ENCODE measurements at regions not wholly inside any gene's neighbourhood (a gene's known extent, or its start where the extent isn't known, plus 50 kb on each side); places are given as distances from the start of the nearest gene placed in this dataset.

- TF ChIP-seq, protein P1, sequence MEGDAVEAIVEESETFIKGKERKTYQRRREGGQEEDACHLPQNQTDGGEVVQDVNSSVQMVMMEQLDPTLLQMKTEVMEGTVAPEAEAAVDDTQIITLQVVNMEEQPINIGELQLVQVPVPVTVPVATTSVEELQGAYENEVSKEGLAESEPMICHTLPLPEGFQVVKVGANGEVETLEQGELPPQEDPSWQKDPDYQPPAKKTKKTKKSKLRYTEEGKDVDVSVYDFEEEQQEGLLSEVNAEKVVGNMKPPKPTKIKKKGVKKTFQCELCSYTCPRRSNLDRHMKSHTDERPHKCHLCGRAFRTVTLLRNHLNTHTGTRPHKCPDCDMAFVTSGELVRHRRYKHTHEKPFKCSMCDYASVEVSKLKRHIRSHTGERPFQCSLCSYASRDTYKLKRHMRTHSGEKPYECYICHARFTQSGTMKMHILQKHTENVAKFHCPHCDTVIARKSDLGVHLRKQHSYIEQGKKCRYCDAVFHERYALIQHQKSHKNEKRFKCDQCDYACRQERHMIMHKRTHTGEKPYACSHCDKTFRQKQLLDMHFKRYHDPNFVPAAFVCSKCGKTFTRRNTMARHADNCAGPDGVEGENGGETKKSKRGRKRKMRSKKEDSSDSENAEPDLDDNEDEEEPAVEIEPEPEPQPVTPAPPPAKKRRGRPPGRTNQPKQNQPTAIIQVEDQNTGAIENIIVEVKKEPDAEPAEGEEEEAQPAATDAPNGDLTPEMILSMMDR (IDR thresholded peaks at IDR 0.05) = no peak
- no peak for TF ChIP-seq POLR2A (IDR thresholded peaks at IDR 0.05)
- 49 to 60% methylated on average over 6 of the region's 6 CpGs for WGBS, 2 donors
- intact Hi-C loops (cut with DNase I; ENCODE audit: low total_unique reads) = no loop called here
- no peak for DNase-seq (ENCODE audit: low spot score in 2 of 2)
- H3K4me3 ChIP-seq (ENCODE audit: low read depth, poor library complexity, severe bottlenecking) = no peak overlapping the region
Measured at GRCh38 chr5:4781299-4781698, 358.8 kb upstream of the ADAMTS16 start.

- no peak for DNase-seq (ENCODE audit: low spot score in 2 of 2)
- WGBS, 2 donors = 70 to 76% methylated on average over 1 of the region's 1 CpG
- TF ChIP-seq, protein P1 (IDR thresholded peaks at IDR 0.05) = no peak
- TF ChIP-seq POLR2A (IDR thresholded peaks at IDR 0.05) = no peak
- intact Hi-C loops (cut with DNase I; ENCODE audit: low total_unique reads) = no loop called here
- H3K4me3 ChIP-seq (ENCODE audit: low read depth, poor library complexity, severe bottlenecking) = no peak overlapping the region
Measured at GRCh38 chr5:4785971-4786370, 354.2 kb upstream of the ADAMTS16 start.

DNA sequence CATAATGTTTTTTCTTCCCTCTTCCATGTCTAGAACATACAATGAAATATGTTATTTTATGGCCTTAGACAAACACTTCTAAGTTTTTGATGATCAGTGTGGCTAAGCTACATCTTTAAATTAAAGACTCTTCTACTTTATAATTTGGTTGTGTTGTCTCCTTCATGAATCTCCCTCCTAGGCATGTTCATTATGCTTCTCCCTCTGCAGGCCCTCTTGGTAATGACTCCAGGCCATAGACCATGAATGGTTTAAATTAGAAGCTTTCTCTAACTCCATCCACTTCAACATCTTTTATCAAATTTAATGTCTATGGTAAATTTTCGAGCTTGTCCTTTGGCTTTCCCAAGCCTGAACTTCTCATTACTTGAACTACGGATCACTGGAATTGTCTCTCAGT, 342.7 kb upstream of the ADAMTS16 start:
- H3K4me3 ChIP-seq (ENCODE audit: low read depth, poor library complexity, severe bottlenecking) = no peak overlapping the region
- TF ChIP-seq, protein P1 (IDR thresholded peaks at IDR 0.05) = no peak
- no peak for TF ChIP-seq POLR2A (IDR thresholded peaks at IDR 0.05)
- intact Hi-C loops (cut with DNase I; ENCODE audit: low total_unique reads) = no loop called here
- whole genome bisulfite sequencing, 2 donors = 83 to 84% methylated on average over 2 of the region's 2 CpGs
- no peak for DNase-seq (ENCODE audit: low spot score in 2 of 2)

GRCh38 chr5:4802044-4802443, 338.1 kb upstream of the ADAMTS16 start:
- intact Hi-C loops (cut with DNase I; ENCODE audit: low total_unique reads) = no loop called here
- H3K4me3 ChIP-seq (ENCODE audit: low read depth, poor library complexity, severe bottlenecking) = no peak overlapping the region
- TF ChIP-seq, protein P1 (IDR thresholded peaks at IDR 0.05) = no peak
- no peak for TF ChIP-seq POLR2A (IDR thresholded peaks at IDR 0.05)
- DNase-seq (ENCODE audit: low spot score in 2 of 2) = no peak
- 28 to 46% methylated on average over 3 of the region's 3 CpGs for WGBS, 2 donors

DNA sequence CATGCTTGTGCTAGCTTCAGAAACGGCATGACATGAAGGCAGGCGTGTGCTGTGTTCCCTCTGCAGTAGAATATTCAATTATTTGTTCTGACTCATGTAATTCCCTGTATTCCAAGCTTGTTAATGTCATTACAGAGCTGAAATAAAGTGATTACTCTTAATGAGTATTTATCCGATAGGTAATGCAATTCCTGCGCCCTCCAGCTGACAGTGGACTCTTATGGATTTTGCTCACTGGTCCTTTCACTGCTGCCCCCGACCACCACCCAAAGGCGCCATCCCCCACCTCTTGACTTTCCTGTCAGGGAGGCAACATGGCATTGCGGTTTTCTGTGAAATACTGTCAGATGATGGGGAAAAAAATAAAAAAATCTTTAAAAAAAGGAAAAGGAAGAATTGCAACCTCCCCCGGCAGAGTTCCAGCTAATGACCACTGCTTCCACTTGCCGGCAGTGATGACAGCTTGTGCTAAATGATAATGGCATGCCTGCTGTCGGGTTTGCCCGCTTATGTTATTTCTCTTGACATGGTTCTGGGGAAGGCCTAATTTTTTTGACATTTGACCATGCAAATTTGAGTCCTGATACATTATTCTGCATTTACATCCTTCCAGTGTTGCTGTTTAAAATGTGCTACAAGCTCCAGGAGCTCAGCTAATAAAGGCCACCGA, 335.3 kb upstream of the ADAMTS16 start:
- no peak for DNase-seq (ENCODE audit: low spot score in 2 of 2)
- intact Hi-C loops (cut with DNase I; ENCODE audit: low total_unique reads) = no loop called here
- 73 to 76% methylated on average over 12 of the region's 12 CpGs for WGBS, 2 donors
- no peak overlapping the region for H3K4me3 ChIP-seq (ENCODE audit: low read depth, poor library complexity, severe bottlenecking)
- TF ChIP-seq, protein P1 (IDR thresholded peaks at IDR 0.05) = no peak

DNA sequence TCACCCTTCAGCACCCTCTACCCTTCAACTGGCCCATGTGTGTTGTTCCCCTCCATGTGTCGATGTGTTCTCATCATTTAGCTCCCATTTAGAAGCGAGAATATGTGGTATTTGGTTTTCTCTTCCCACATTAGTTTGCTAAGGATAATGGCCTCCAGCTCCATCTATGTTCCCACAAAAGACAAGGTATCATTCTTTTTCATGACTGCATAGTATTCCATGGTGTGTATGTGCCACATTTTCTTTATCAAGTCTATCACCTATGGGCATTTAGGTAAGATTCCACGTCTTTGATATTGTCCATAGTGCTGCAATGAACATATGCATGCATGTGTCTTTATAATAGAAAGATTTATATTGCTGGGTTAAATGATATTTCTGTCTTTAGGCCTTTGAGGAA, 325.1 kb upstream of the ADAMTS16 start:
- DNase-seq (ENCODE audit: low spot score in 2 of 2) = no peak
- intact Hi-C loops (cut with DNase I; ENCODE audit: low total_unique reads) = no loop called here
- WGBS, 2 donors = 87 to 89% methylated on average over 3 of the region's 3 CpGs
- no peak overlapping the region for H3K4me3 ChIP-seq (ENCODE audit: low read depth, poor library complexity, severe bottlenecking)
- TF ChIP-seq, protein P1 (IDR thresholded peaks at IDR 0.05) = no peak
- TF ChIP-seq POLR2A (IDR thresholded peaks at IDR 0.05) = no peak
